ENCODE measurements at regions not wholly inside any gene's neighbourhood (a gene's known extent, or its start where the extent isn't known, plus 50 kb on each side); places are given as distances from the start of the nearest gene placed in this dataset.

DNA sequence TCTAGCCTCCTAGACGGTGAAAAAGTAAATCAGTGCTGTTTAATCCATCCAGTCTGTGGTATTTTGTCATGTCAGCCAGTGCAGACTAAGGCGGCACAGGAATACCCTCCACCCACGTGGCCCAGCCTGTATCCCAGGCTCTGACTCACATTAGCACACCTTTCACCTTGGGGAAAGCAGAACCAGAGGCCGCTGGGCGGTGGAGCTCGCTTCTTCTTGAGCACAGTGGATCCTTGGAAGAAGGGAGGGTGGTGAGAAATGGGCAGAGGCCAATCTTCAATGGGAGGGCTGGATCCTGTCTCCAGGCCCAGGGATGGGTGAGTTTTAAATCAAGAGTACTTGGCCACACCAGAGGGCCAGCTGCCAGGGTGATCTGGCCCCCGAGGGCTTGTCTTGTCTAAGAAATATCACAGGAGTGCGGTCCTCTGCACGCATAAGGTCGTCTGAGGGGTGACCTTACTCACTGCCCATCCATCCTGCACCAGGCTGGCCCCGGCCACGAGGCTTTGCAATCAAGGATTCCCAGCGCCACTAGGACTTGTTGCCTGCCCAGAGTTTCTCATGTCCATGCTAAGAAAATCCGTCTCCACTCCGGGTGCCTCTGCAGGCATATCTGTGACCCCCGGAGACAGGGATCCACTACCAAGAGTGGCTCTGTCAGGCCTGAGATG is 658.5 kb downstream of the BRD1 start:
- Histone ChIP-seq H3K4me2 (ENCODE audit: unreplicated experiment) (no peak overlapping the region), H2AFZ (no peak overlapping the region), H3K9me2 (ENCODE audit: insufficient read depth) (no peaks in the 10 kb centered on the region), H3K36me3 (ENCODE audit: low read depth) (no peaks in the 10 kb centered on the region), H3K9ac (no peak overlapping the region), H3F3A (ENCODE audit: insufficient read depth) (no peaks in the 10 kb centered on the region), H3K9me3 (ENCODE audit: low read depth) (no peaks in the 10 kb centered on the region), H3K79me2 (ENCODE audit: insufficient read depth) (no peaks in the 10 kb centered on the region), H3K27me3 (replicated peaks; ENCODE audit: insufficient read depth) (no peaks in the 10 kb centered on the region), H3K4me1 (ENCODE audit: insufficient read depth) (no peaks in the 10 kb centered on the region), H4K20me1 (ENCODE audit: insufficient read depth) (no peaks in the 10 kb centered on the region), H3K27ac (no peak overlapping the region), H3K4me3 (no peak overlapping the region)
- WGBS, 2 experiments (ENCODE audit: low coverage in 1 of 2, low lambda C conversion rate in 2 of 2, missing lambda C conversion rate in 2 of 2): 28 to 33% methylated on average over 16 of the region's 16 CpGs
- TF ChIP-seq EZH2 (IDR thresholded peaks at IDR 0.05; ENCODE audit: insufficient read depth, poor library complexity, severe bottlenecking) (no peak), EZH2phosphoT487 (IDR thresholded peaks at IDR 0.05; ENCODE audit: insufficient read depth, low read depth) (no peak)
- in situ Hi-C loops (cut with MboI): no loop called here
- DNase-seq: no peak

DNA sequence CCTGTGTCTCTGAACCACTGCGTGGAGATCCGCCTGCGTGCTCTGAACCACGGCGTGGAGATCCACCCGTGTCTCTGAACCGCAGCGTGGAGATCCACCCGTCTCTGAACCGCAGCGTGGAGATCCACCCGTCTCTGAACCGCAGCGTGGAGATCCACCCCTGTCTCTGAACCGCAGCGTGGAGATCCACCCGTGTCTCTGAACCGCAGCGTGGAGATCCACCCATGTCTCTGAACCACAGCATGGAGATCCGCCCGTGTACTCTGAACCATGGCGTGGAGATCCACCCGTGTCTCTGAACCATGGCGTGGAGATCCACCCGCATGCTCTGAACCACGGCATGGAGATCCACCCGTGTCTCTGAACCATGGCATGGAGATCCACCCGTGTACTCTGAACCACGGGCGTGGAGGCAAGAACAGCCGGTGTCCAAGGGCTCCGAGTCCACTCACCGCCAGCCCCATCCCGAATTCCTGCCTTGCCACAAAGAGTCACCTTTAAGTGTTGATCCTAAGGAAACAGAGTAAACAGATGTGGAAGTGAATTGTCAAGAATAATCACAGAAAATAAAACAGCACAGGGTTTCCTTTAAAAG is 659.4 kb downstream of the BRD1 start:
- H3K79me2 ChIP-seq (ENCODE audit: insufficient read depth): no peaks in the 10 kb centered on the region
- H3K4me2 ChIP-seq (ENCODE audit: unreplicated experiment): no peak overlapping the region
- no peak overlapping the region for H3K4me3 ChIP-seq
- no peaks in the 10 kb centered on the region for H3K36me3 ChIP-seq (ENCODE audit: low read depth)
- DNase-seq: no peak
- H3K27ac ChIP-seq: no peak overlapping the region
- H4K20me1 ChIP-seq (ENCODE audit: insufficient read depth): no peaks in the 10 kb centered on the region
- no peak overlapping the region for H3K9ac ChIP-seq
- no peaks in the 10 kb centered on the region for H3F3A ChIP-seq (ENCODE audit: insufficient read depth)
- in situ Hi-C loops (cut with MboI): no loop called here
- no peaks in the 10 kb centered on the region for H3K9me3 ChIP-seq (ENCODE audit: low read depth)
- TF ChIP-seq EZH2 (IDR thresholded peaks at IDR 0.05; ENCODE audit: insufficient read depth, poor library complexity, severe bottlenecking): no peak
- TF ChIP-seq EZH2phosphoT487 (IDR thresholded peaks at IDR 0.05; ENCODE audit: insufficient read depth, low read depth): no peak
- WGBS, 2 experiments (ENCODE audit: low coverage in 1 of 2, low lambda C conversion rate in 2 of 2, missing lambda C conversion rate in 2 of 2): 72 to 75% methylated on average over 25 to 34 of the region's 34 CpGs
- no peak overlapping the region for H2AFZ ChIP-seq
- H3K27me3 ChIP-seq (replicated peaks; ENCODE audit: insufficient read depth): no peaks in the 10 kb centered on the region
- H3K4me1 ChIP-seq (ENCODE audit: insufficient read depth): no peaks in the 10 kb centered on the region
- no peaks in the 10 kb centered on the region for H3K9me2 ChIP-seq (ENCODE audit: insufficient read depth)

DNA sequence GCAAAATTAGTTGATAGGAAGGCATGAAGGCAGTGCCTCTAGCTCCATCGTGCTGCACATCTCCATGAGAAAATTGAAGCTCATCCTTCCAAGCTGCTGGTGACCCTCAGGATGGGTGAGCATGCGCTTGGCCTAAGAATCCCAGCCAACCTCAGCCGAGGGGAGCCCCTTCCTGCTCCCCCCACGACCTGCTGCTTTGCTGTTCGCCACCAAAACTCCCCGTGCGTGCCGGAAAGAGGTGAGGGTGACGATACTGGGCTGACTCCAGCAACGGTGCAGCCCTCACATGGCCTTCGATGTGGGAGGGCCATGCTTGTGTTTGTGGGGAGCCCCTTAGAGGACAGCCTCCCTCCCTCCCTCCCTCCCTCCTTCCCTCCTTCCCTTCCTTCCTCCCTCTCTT is 660.9 kb downstream of the BRD1 start:
- 58 to 62% methylated on average over 10 to 11 of the region's 11 CpGs for WGBS, 2 experiments (ENCODE audit: low coverage in 1 of 2, low lambda C conversion rate in 2 of 2, missing lambda C conversion rate in 2 of 2)
- in situ Hi-C loops (cut with MboI): no loop called here

DNA sequence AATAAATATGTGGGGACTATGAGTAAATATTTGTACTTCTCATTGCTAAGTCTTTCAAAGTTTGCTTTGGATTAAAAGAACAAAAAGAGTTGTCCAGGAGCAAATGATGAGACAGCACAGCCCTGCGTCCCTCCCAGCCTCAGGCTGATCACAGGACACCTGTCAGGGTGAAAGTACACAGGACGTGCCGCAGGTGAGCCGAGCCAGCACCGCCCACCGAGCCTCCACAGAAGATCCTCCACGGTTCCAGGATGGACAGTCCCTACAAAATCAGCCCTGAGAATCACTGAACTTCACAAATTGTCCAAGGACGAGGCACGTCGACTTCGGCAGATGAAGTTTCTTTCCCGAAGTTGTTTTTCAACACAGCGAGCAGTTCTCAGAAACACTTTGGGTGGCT is 661.5 kb downstream of the BRD1 start:
- H3K4me2 ChIP-seq (ENCODE audit: unreplicated experiment): no peak overlapping the region
- H3K9me2 ChIP-seq (ENCODE audit: insufficient read depth): no peaks in the 10 kb centered on the region
- DNase-seq: no peak
- H3K9me3 ChIP-seq (ENCODE audit: low read depth): no peaks in the 10 kb centered on the region
- in situ Hi-C loops (cut with MboI): no loop called here
- no peaks in the 10 kb centered on the region for H3F3A ChIP-seq (ENCODE audit: insufficient read depth)
- WGBS, 2 experiments (ENCODE audit: low coverage in 1 of 2, low lambda C conversion rate in 2 of 2, missing lambda C conversion rate in 2 of 2): 50 to 60% methylated on average over 13 of the region's 13 CpGs
- H3K36me3 ChIP-seq (ENCODE audit: low read depth): no peaks in the 10 kb centered on the region
- H4K20me1 ChIP-seq (ENCODE audit: insufficient read depth): no peaks in the 10 kb centered on the region
- no peak overlapping the region for H3K4me3 ChIP-seq
- no peak overlapping the region for H3K9ac ChIP-seq
- no peak overlapping the region for H2AFZ ChIP-seq
- no peaks in the 10 kb centered on the region for H3K4me1 ChIP-seq (ENCODE audit: insufficient read depth)
- H3K27ac ChIP-seq: no peak overlapping the region
- H3K27me3 ChIP-seq (replicated peaks; ENCODE audit: insufficient read depth): no peaks in the 10 kb centered on the region
- H3K79me2 ChIP-seq (ENCODE audit: insufficient read depth): no peaks in the 10 kb centered on the region
- no peak for TF ChIP-seq EZH2 (IDR thresholded peaks at IDR 0.05; ENCODE audit: insufficient read depth, poor library complexity, severe bottlenecking)
- no peak for TF ChIP-seq EZH2phosphoT487 (IDR thresholded peaks at IDR 0.05; ENCODE audit: insufficient read depth, low read depth)

More for the DNA sequence above, 660.9 kb downstream of the BRD1 start:
- no peak for TF ChIP-seq EZH2 (IDR thresholded peaks at IDR 0.05; ENCODE audit: insufficient read depth, poor library complexity, severe bottlenecking)
- no peak for TF ChIP-seq EZH2phosphoT487 (IDR thresholded peaks at IDR 0.05; ENCODE audit: insufficient read depth, low read depth)
- no peak overlapping the region for H2AFZ ChIP-seq
- no peaks in the 10 kb centered on the region for H3K79me2 ChIP-seq (ENCODE audit: insufficient read depth)
- H3K36me3 ChIP-seq (ENCODE audit: low read depth): no peaks in the 10 kb centered on the region
- no peaks in the 10 kb centered on the region for H3F3A ChIP-seq (ENCODE audit: insufficient read depth)
- no peak overlapping the region for H3K9ac ChIP-seq
- H3K9me3 ChIP-seq (ENCODE audit: low read depth): no peaks in the 10 kb centered on the region
- no peak overlapping the region for H3K4me3 ChIP-seq
- H4K20me1 ChIP-seq (ENCODE audit: insufficient read depth): no peaks in the 10 kb centered on the region
- no peaks in the 10 kb centered on the region for H3K27me3 ChIP-seq (replicated peaks; ENCODE audit: insufficient read depth)
- H3K9me2 ChIP-seq (ENCODE audit: insufficient read depth): no peaks in the 10 kb centered on the region
- no peak overlapping the region for H3K4me2 ChIP-seq (ENCODE audit: unreplicated experiment)
- DNase-seq: no peak
- no peak overlapping the region for H3K27ac ChIP-seq
- no peaks in the 10 kb centered on the region for H3K4me1 ChIP-seq (ENCODE audit: insufficient read depth)
